ENCODE measurements at regions not wholly inside any gene's neighbourhood (a gene's known extent, or its start where the extent isn't known, plus 50 kb on each side); places are given as distances from the start of the nearest gene placed in this dataset.

DNA sequence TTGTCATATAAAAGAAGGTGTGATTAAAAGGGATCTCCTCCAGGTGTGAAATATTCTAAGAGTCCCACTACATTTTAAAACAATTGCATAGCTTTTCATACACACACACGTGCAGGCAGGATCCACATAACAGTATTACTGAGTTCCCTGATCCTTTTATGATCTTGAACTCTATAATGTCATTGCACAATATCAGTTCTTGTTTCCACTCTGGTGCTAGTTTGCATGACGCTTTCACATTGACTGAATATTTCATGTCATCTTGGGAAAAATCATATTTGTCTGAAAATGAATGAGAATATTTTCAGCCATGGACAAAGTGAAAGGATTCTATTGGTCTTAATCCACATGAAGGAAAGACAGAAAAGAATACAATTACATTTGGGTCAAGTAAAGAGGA is 703.8 kb downstream of the CDH8 start:
- Histone ChIP-seq H3K27me3 (ENCODE audit: low read length) (no peaks in the 10 kb centered on the region), H3K9me2 (replicated peaks; ENCODE audit: insufficient read depth, low read length) (no peaks in the 10 kb centered on the region), H3K9me3 (ENCODE audit: insufficient read depth, low read length) (no peaks in the 10 kb centered on the region), H2AFZ (ENCODE audit: low read depth, low read length, severe bottlenecking) (no peak overlapping the region), H4K20me1 (ENCODE audit: low read depth, low read length) (no peaks in the 10 kb centered on the region), H3K9ac (ENCODE audit: low read length) (no peak overlapping the region), H3K79me2 (ENCODE audit: insufficient read depth, low read length) (no peaks in the 10 kb centered on the region), H3K4me2 (ENCODE audit: low read depth, low read length, poor library complexity, severe bottlenecking) (no peak overlapping the region), H3K4me3 (ENCODE audit: insufficient read depth, low read length, poor library complexity, severe bottlenecking) (no peak overlapping the region), H3K27ac (ENCODE audit: low read depth, low read length) (no peak overlapping the region), H3F3A (ENCODE audit: insufficient read depth) (no peaks in the 10 kb centered on the region), H3K36me3 (ENCODE audit: low read length) (no peaks in the 10 kb centered on the region)
- TF ChIP-seq, protein P1, sequence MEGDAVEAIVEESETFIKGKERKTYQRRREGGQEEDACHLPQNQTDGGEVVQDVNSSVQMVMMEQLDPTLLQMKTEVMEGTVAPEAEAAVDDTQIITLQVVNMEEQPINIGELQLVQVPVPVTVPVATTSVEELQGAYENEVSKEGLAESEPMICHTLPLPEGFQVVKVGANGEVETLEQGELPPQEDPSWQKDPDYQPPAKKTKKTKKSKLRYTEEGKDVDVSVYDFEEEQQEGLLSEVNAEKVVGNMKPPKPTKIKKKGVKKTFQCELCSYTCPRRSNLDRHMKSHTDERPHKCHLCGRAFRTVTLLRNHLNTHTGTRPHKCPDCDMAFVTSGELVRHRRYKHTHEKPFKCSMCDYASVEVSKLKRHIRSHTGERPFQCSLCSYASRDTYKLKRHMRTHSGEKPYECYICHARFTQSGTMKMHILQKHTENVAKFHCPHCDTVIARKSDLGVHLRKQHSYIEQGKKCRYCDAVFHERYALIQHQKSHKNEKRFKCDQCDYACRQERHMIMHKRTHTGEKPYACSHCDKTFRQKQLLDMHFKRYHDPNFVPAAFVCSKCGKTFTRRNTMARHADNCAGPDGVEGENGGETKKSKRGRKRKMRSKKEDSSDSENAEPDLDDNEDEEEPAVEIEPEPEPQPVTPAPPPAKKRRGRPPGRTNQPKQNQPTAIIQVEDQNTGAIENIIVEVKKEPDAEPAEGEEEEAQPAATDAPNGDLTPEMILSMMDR (IDR thresholded peaks at IDR 0.05; ENCODE audit: insufficient read depth, low read length, poor library complexity, severe bottlenecking), result no peak
- no peak for TF ChIP-seq EZH2phosphoT487 (conservative IDR thresholded peaks at IDR 0.05; ENCODE audit: low read length)

DNA sequence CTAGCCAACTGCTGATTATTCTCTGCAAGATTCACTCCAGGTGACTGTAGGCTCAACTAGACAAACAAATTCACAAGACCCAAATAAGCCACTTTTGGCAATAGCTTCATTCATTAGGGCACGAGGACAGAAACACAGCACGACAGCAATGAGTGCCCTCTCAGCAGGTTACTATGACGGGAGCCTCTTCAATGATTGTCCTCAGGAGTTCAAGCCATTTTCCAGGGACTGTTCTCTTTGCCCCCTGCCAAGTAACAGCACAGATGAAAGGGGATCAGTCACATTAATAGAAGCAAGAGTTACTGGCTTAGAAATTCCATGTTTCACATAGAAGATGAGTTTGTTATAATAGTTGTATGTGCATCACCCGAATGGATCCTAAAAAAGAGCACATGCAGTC is 712.2 kb downstream of the CDH8 start:
- TF ChIP-seq, protein P1 (IDR thresholded peaks at IDR 0.05; ENCODE audit: insufficient read depth, low read length, poor library complexity, severe bottlenecking), result no peak
- TF ChIP-seq EZH2phosphoT487 (conservative IDR thresholded peaks at IDR 0.05; ENCODE audit: low read length), result no peak
- no peaks in the 10 kb centered on the region for H3F3A ChIP-seq (ENCODE audit: insufficient read depth)
- no peak overlapping the region for H2AFZ ChIP-seq (ENCODE audit: low read depth, low read length, severe bottlenecking)
- no peaks in the 10 kb centered on the region for H3K79me2 ChIP-seq (ENCODE audit: insufficient read depth, low read length)
- no peaks in the 10 kb centered on the region for H4K20me1 ChIP-seq (ENCODE audit: low read depth, low read length)
- no peak overlapping the region for H3K9ac ChIP-seq (ENCODE audit: low read length)
- no peaks in the 10 kb centered on the region for H3K27me3 ChIP-seq (ENCODE audit: low read length)
- H3K9me2 ChIP-seq (replicated peaks; ENCODE audit: insufficient read depth, low read length), result no peaks in the 10 kb centered on the region
- H3K9me3 ChIP-seq (ENCODE audit: insufficient read depth, low read length), result no peaks in the 10 kb centered on the region
- no peak overlapping the region for H3K4me2 ChIP-seq (ENCODE audit: low read depth, low read length, poor library complexity, severe bottlenecking)
- H3K27ac ChIP-seq (ENCODE audit: low read depth, low read length), result no peak overlapping the region
- no peak overlapping the region for H3K4me3 ChIP-seq (ENCODE audit: insufficient read depth, low read length, poor library complexity, severe bottlenecking)
- H3K36me3 ChIP-seq (ENCODE audit: low read length), result no peaks in the 10 kb centered on the region

DNA sequence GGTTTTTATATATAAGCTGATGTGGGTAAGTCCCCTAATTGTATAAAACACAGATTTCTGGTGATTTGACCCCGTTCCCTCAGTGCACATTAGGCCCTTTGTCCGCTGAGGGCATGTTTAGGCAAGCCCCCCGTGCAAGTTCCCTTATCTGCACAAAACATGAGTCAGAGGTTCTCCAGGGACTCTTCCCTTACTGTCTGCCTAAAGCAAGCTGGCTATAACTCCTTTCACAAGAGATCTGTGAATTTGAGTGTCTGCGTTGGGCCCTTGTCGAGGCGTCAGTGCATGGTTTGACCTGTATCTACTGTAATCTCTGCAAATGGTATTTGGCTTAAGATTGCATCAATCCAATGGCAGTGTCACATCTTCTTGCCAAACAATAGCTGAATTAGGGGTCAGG is 712.8 kb downstream of the CDH8 start:
- no peak overlapping the region for H2AFZ ChIP-seq (ENCODE audit: low read depth, low read length, severe bottlenecking)
- no peak overlapping the region for H3K4me2 ChIP-seq (ENCODE audit: low read depth, low read length, poor library complexity, severe bottlenecking)
- H3K27me3 ChIP-seq (ENCODE audit: low read length), result no peaks in the 10 kb centered on the region
- TF ChIP-seq, protein P1 (IDR thresholded peaks at IDR 0.05; ENCODE audit: insufficient read depth, low read length, poor library complexity, severe bottlenecking), result no peak
- no peak for TF ChIP-seq EZH2phosphoT487 (conservative IDR thresholded peaks at IDR 0.05; ENCODE audit: low read length)
- no peaks in the 10 kb centered on the region for H3K9me3 ChIP-seq (ENCODE audit: insufficient read depth, low read length)
- H3F3A ChIP-seq (ENCODE audit: insufficient read depth), result no peaks in the 10 kb centered on the region
- no peak overlapping the region for H3K9ac ChIP-seq (ENCODE audit: low read length)
- no peak overlapping the region for H3K27ac ChIP-seq (ENCODE audit: low read depth, low read length)
- H3K4me3 ChIP-seq (ENCODE audit: insufficient read depth, low read length, poor library complexity, severe bottlenecking), result no peak overlapping the region
- H3K36me3 ChIP-seq (ENCODE audit: low read length), result no peaks in the 10 kb centered on the region
- H3K79me2 ChIP-seq (ENCODE audit: insufficient read depth, low read length), result no peaks in the 10 kb centered on the region
- no peaks in the 10 kb centered on the region for H3K9me2 ChIP-seq (replicated peaks; ENCODE audit: insufficient read depth, low read length)
- no peaks in the 10 kb centered on the region for H4K20me1 ChIP-seq (ENCODE audit: low read depth, low read length)

All from SU-DHL-6 (cell line).